ENCODE measurements at regions not wholly inside any gene's neighbourhood (a gene's known extent, or its start where the extent isn't known, plus 50 kb on each side); places are given as distances from the start of the nearest gene placed in this dataset.

DNA sequence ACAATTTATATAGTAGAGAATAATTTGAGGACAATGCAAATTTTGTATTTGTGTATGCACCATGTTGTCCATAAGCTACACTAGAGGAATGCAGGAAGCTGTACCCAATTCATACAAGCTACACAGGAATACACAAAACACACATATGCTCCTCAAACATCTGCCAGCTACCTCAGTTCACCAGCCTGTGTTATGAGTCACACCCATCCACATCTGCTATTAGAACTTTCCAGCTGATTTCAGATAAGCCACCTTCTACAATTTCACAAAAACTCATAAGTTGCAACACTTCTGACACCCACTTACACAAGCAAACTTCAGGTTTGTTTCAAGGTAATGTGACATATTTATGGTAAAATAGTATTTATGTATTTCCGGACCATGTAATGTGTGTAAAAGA, 438.9 kb downstream of the SATB2 start:
- TF ChIP-seq ZNF274 (IDR thresholded peaks at IDR 0.05; ENCODE audit: low read length) (no peak), ZNF274 (tag by site-specific recombination; IDR thresholded peaks at IDR 0.05; ENCODE audit: borderline replicate concordance) (no peak), TRIM28 (IDR thresholded peaks at IDR 0.05; ENCODE audit: borderline replicate concordance, low read length) (no peak), ZNF121 (tag by site-specific recombination; IDR thresholded peaks at IDR 0.05) (no peak)
- TF ChIP-seq, protein P1, sequence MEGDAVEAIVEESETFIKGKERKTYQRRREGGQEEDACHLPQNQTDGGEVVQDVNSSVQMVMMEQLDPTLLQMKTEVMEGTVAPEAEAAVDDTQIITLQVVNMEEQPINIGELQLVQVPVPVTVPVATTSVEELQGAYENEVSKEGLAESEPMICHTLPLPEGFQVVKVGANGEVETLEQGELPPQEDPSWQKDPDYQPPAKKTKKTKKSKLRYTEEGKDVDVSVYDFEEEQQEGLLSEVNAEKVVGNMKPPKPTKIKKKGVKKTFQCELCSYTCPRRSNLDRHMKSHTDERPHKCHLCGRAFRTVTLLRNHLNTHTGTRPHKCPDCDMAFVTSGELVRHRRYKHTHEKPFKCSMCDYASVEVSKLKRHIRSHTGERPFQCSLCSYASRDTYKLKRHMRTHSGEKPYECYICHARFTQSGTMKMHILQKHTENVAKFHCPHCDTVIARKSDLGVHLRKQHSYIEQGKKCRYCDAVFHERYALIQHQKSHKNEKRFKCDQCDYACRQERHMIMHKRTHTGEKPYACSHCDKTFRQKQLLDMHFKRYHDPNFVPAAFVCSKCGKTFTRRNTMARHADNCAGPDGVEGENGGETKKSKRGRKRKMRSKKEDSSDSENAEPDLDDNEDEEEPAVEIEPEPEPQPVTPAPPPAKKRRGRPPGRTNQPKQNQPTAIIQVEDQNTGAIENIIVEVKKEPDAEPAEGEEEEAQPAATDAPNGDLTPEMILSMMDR (tag by site-specific recombination; IDR thresholded peaks at IDR 0.05), result no peak
- TF ChIP-seq, protein P2, sequence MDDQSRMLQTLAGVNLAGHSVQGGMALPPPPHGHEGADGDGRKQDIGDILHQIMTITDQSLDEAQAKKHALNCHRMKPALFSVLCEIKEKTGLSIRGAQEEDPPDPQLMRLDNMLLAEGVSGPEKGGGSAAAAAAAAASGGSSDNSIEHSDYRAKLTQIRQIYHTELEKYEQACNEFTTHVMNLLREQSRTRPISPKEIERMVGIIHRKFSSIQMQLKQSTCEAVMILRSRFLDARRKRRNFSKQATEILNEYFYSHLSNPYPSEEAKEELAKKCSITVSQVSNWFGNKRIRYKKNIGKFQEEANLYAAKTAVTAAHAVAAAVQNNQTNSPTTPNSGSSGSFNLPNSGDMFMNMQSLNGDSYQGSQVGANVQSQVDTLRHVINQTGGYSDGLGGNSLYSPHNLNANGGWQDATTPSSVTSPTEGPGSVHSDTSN (CRISPR knock-in tag; IDR thresholded peaks at IDR 0.05), result no peak
- TF ChIP-seq, protein P3, sequence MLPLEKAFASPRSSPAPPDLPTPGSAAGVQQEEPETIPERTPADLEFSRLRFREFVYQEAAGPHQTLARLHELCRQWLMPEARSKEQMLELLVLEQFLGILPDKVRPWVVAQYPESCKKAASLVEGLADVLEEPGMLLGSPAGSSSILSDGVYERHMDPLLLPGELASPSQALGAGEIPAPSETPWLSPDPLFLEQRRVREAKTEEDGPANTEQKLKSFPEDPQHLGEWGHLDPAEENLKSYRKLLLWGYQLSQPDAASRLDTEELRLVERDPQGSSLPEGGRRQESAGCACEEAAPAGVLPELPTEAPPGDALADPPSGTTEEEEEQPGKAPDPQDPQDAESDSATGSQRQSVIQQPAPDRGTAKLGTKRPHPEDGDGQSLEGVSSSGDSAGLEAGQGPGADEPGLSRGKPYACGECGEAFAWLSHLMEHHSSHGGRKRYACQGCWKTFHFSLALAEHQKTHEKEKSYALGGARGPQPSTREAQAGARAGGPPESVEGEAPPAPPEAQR (tag by site-specific recombination; IDR thresholded peaks at IDR 0.05), result no peak
